ENCODE measurements at regions not wholly inside any gene's neighbourhood (a gene's known extent, or its start where the extent isn't known, plus 50 kb on each side); places are given as distances from the start of the nearest gene placed in this dataset.
A peak's percentile ranks its signal among the peaks of the same experiment; 100 is the strongest.
"Not testable (repeated sequence)": the region's sequence is repeated elsewhere in the genome, so short reads cannot be mapped to it uniquely, and the experiment has no call there.

- H2AK5ac ChIP-seq (ENCODE audit: low read length, severe bottlenecking) = no peak overlapping the region
- H4K91ac ChIP-seq (ENCODE audit: low read length) = no peak overlapping the region
- H3K27ac ChIP-seq (ENCODE audit: low read length, poor library complexity, severe bottlenecking) = no peak overlapping the region
- H3K14ac ChIP-seq (ENCODE audit: low read length in 2 of 2) = no peak overlapping the region
- DNase-seq = no peak
- no peak overlapping the region for H2BK12ac ChIP-seq (ENCODE audit: low read length in 2 of 2)
- no peak overlapping the region for H3K4ac ChIP-seq (ENCODE audit: low read depth in 1 of 2, low read length in 2 of 2)
- no peak overlapping the region for H3K23ac ChIP-seq (ENCODE audit: low read length in 2 of 2)
- no peak overlapping the region for H3K4me3 ChIP-seq (ENCODE audit: insufficient read depth in 1 of 2, low read depth in 1 of 2, low read length in 2 of 2)
- WGBS = 94% methylated on average over 20 of the region's 20 CpGs
- no peak overlapping the region for H3K4me2 ChIP-seq (ENCODE audit: low read length, poor library complexity, severe bottlenecking)
- H2BK5ac ChIP-seq (ENCODE audit: low read depth, low read length, poor library complexity, severe bottlenecking) = no peak overlapping the region
- H2BK120ac ChIP-seq (ENCODE audit: low read depth, low read length) = no peak overlapping the region
- H3K9me3 ChIP-seq (ENCODE audit: control insufficient read depth, low read length) = no peaks in the 10 kb centered on the region
- peaks cover 2% of the 10 kb centered on the region for H3K4me1 ChIP-seq (ENCODE audit: control insufficient read depth, insufficient read depth, low read depth, low read length)
- no peaks in the 10 kb centered on the region for H3K27me3 ChIP-seq (ENCODE audit: control insufficient read depth in 1 of 2, insufficient read depth in 1 of 2, low read length in 2 of 2)
- H3K36me3 ChIP-seq (ENCODE audit: control insufficient read depth in 1 of 2, insufficient read depth in 2 of 2, low read depth in 1 of 2, low read length in 2 of 2) = no peaks in the 10 kb centered on the region
- H3K9ac ChIP-seq (ENCODE audit: low read length) = no peak overlapping the region
- no peaks in the 10 kb centered on the region for H3K79me1 ChIP-seq (replicated peaks; ENCODE audit: low read length, poor library complexity, severe bottlenecking)
- peak overlapping the region; percentile 12 to 30 for H3K18ac ChIP-seq (ENCODE audit: low read depth in 1 of 2, low read length in 2 of 2)
- H4K8ac ChIP-seq (ENCODE audit: low read length) = no peak overlapping the region
- H2BK15ac ChIP-seq (ENCODE audit: low read depth, poor library complexity, severe bottlenecking) = no peak overlapping the region
- H2AFZ ChIP-seq (ENCODE audit: low read depth, low read length) = no peak overlapping the region
These were observed 635.3 kb upstream of the MARCKS start for GRCh38 chr6:113221850-113222249.

- Histone ChIP-seq H3K4ac (ENCODE audit: low read depth in 1 of 2, low read length in 2 of 2) (no peak overlapping the region), H3K9me3 (ENCODE audit: control insufficient read depth, low read length) (no peaks in the 10 kb centered on the region), H3K4me1 (ENCODE audit: control insufficient read depth, insufficient read depth, low read depth, low read length) (no peaks in the 10 kb centered on the region), H2AFZ (ENCODE audit: low read depth, low read length) (no peak overlapping the region), H3K4me2 (ENCODE audit: low read length, poor library complexity, severe bottlenecking) (no peak overlapping the region), H3K36me3 (ENCODE audit: control insufficient read depth in 1 of 2, insufficient read depth in 2 of 2, low read depth in 1 of 2, low read length in 2 of 2) (no peaks in the 10 kb centered on the region), H2BK5ac (ENCODE audit: low read depth, low read length, poor library complexity, severe bottlenecking) (no peak overlapping the region), H3K18ac (ENCODE audit: low read depth in 1 of 2, low read length in 2 of 2) (no peak overlapping the region), H3K14ac (ENCODE audit: low read length in 2 of 2) (no peak overlapping the region), H3K27ac (ENCODE audit: low read length, poor library complexity, severe bottlenecking) (no peak overlapping the region), H3K9ac (ENCODE audit: low read length) (no peak overlapping the region), H4K91ac (ENCODE audit: low read length) (no peak overlapping the region), H4K8ac (ENCODE audit: low read length) (no peak overlapping the region), H2AK5ac (ENCODE audit: low read length, severe bottlenecking) (no peak overlapping the region), H2BK120ac (ENCODE audit: low read depth, low read length) (no peak overlapping the region), H3K23ac (ENCODE audit: low read length in 2 of 2) (no peak overlapping the region), H3K27me3 (ENCODE audit: control insufficient read depth in 1 of 2, insufficient read depth in 1 of 2, low read length in 2 of 2) (no peaks in the 10 kb centered on the region), H2BK15ac (ENCODE audit: low read depth, poor library complexity, severe bottlenecking) (no peak overlapping the region), H2BK12ac (ENCODE audit: low read length in 2 of 2) (no peak overlapping the region), H3K79me1 (replicated peaks; ENCODE audit: low read length, poor library complexity, severe bottlenecking) (no peaks in the 10 kb centered on the region), H3K4me3 (ENCODE audit: insufficient read depth in 1 of 2, low read depth in 1 of 2, low read length in 2 of 2) (no peak overlapping the region)
- no CpG with 5 or more reads among the region's 1 CpG for WGBS
- DNase-seq = peak; percentile 7
These were observed 611.0 kb upstream of the MARCKS start for GRCh38 chr6:113246186-113246585.

- peak overlapping the region in 1 of 2 experiments; percentile 89 for H3K14ac ChIP-seq (ENCODE audit: low read length in 2 of 2)
- no peak overlapping the region for H3K4me2 ChIP-seq (ENCODE audit: low read length, poor library complexity, severe bottlenecking)
- no peak overlapping the region for H2BK15ac ChIP-seq (ENCODE audit: low read depth, poor library complexity, severe bottlenecking)
- H2BK120ac ChIP-seq (ENCODE audit: low read depth, low read length) = no peak overlapping the region
- no peak for DNase-seq
- H3K9ac ChIP-seq (ENCODE audit: low read length) = no peak overlapping the region
- H2AFZ ChIP-seq (ENCODE audit: low read depth, low read length) = no peak overlapping the region
- H3K27ac ChIP-seq (ENCODE audit: low read length, poor library complexity, severe bottlenecking) = no peak overlapping the region
- no peaks in the 10 kb centered on the region for H3K79me1 ChIP-seq (replicated peaks; ENCODE audit: low read length, poor library complexity, severe bottlenecking)
- no peak overlapping the region for H2AK5ac ChIP-seq (ENCODE audit: low read length, severe bottlenecking)
- peak overlapping the region in 1 of 2 experiments; percentile 76 for H2BK12ac ChIP-seq (ENCODE audit: low read length in 2 of 2)
- H3K23ac ChIP-seq (ENCODE audit: low read length in 2 of 2) = no peak overlapping the region
- H4K91ac ChIP-seq (ENCODE audit: low read length) = no peak overlapping the region
- no peak overlapping the region for H2BK5ac ChIP-seq (ENCODE audit: low read depth, low read length, poor library complexity, severe bottlenecking)
- 92% methylated on average over 2 of the region's 2 CpGs for WGBS
- H3K4ac ChIP-seq (ENCODE audit: low read depth in 1 of 2, low read length in 2 of 2) = no peak overlapping the region
- H3K4me3 ChIP-seq (ENCODE audit: insufficient read depth in 1 of 2, low read depth in 1 of 2, low read length in 2 of 2) = no peak overlapping the region
- no peak overlapping the region for H4K8ac ChIP-seq (ENCODE audit: low read length)
- H3K4me1 ChIP-seq (ENCODE audit: control insufficient read depth, insufficient read depth, low read depth, low read length) = no peaks in the 10 kb centered on the region
- H3K18ac ChIP-seq (ENCODE audit: low read depth in 1 of 2, low read length in 2 of 2) = peak overlapping the region in 1 of 2 experiments; percentile 37
- H3K36me3 ChIP-seq (ENCODE audit: control insufficient read depth in 1 of 2, insufficient read depth in 2 of 2, low read depth in 1 of 2, low read length in 2 of 2) = no peaks in the 10 kb centered on the region
- no peaks in the 10 kb centered on the region for H3K27me3 ChIP-seq (ENCODE audit: control insufficient read depth in 1 of 2, insufficient read depth in 1 of 2, low read length in 2 of 2)
- H3K9me3 ChIP-seq (ENCODE audit: control insufficient read depth, low read length) = peaks cover 7% of the 10 kb centered on the region
These were observed 608.6 kb upstream of the MARCKS start for GRCh38 chr6:113248532-113248931.

- H3K4me2 ChIP-seq (ENCODE audit: low read length, poor library complexity, severe bottlenecking); H3K18ac ChIP-seq (ENCODE audit: low read depth in 1 of 2, low read length in 2 of 2); H3K79me1 ChIP-seq (replicated peaks; ENCODE audit: low read length, poor library complexity, severe bottlenecking); H3K27ac ChIP-seq (ENCODE audit: low read length, poor library complexity, severe bottlenecking); H3K14ac ChIP-seq (ENCODE audit: low read length in 2 of 2); H2BK5ac ChIP-seq (ENCODE audit: low read depth, low read length, poor library complexity, severe bottlenecking); H3K4me3 ChIP-seq (ENCODE audit: insufficient read depth in 1 of 2, low read depth in 1 of 2, low read length in 2 of 2); H2BK12ac ChIP-seq (ENCODE audit: low read length in 2 of 2); H2AFZ ChIP-seq (ENCODE audit: low read depth, low read length); H4K91ac ChIP-seq (ENCODE audit: low read length); H2BK120ac ChIP-seq (ENCODE audit: low read depth, low read length); H3K9ac ChIP-seq (ENCODE audit: low read length); H4K8ac ChIP-seq (ENCODE audit: low read length); H3K36me3 ChIP-seq (ENCODE audit: control insufficient read depth in 1 of 2, insufficient read depth in 2 of 2, low read depth in 1 of 2, low read length in 2 of 2); H2BK15ac ChIP-seq (ENCODE audit: low read depth, poor library complexity, severe bottlenecking); H3K27me3 ChIP-seq (ENCODE audit: control insufficient read depth in 1 of 2, insufficient read depth in 1 of 2, low read length in 2 of 2); H3K23ac ChIP-seq (ENCODE audit: low read length in 2 of 2); DNase-seq; H3K4ac ChIP-seq (ENCODE audit: low read depth in 1 of 2, low read length in 2 of 2); H2AK5ac ChIP-seq (ENCODE audit: low read length, severe bottlenecking); H3K4me1 ChIP-seq (ENCODE audit: control insufficient read depth, insufficient read depth, low read depth, low read length): not testable (repeated sequence)
- H3K9me3 ChIP-seq (ENCODE audit: control insufficient read depth, low read length) = peaks cover 15% of the 10 kb centered on the region
These were observed 603.0 kb upstream of the MARCKS start for GRCh38 chr6:113254194-113254593.

All from mesenchymal stem cell (in vitro differentiated cells and primary cell).